ENCODE measurements at regions not wholly inside any gene's neighbourhood (a gene's known extent, or its start where the extent isn't known, plus 50 kb on each side); places are given as distances from the start of the nearest gene placed in this dataset.

- no peak for DNase-seq (ENCODE audit: low read depth in 2 of 2)
These were observed 74.1 kb upstream of the PRSS58 start for GRCh38 chr7:142331941-142332340.

GRCh38 chr7:142329062-142329790, 71.4 kb upstream of the PRSS58 start:
- DNase-seq (ENCODE audit: low read depth in 2 of 2), result no peak

- DNase-seq (ENCODE audit: low read depth in 2 of 2), result no peak
These were observed 70.7 kb upstream of the PRSS58 start for GRCh38 chr7:142328551-142328950.

GRCh38 chr7:142327628-142328405, 70.0 kb upstream of the PRSS58 start:
- DNase-seq (ENCODE audit: low read depth in 2 of 2), result no peak

GRCh38 chr7:142323706-142324105, 65.8 kb upstream of the PRSS58 start:
- no peak for DNase-seq (ENCODE audit: low read depth in 2 of 2)

GRCh38 chr7:142321391-142321790, 63.5 kb upstream of the PRSS58 start:
- no peak for DNase-seq (ENCODE audit: low read depth in 2 of 2)

GRCh38 chr7:142320883-142321282, 63.0 kb upstream of the PRSS58 start:
- no peak for DNase-seq (ENCODE audit: low read depth in 2 of 2)

GRCh38 chr7:142319970-142320369, 62.1 kb upstream of the PRSS58 start:
- DNase-seq (ENCODE audit: low read depth in 2 of 2), result no peak

- DNase-seq (ENCODE audit: low read depth in 2 of 2), result no peak
These were observed 56.4 kb upstream of the PRSS58 start for GRCh38 chr7:142314281-142314680.

- no peak for DNase-seq (ENCODE audit: low read depth in 2 of 2)
These were observed 55.7 kb upstream of the PRSS58 start for GRCh38 chr7:142313528-142313927.

- DNase-seq (ENCODE audit: low read depth in 2 of 2), result no peak
These were observed 54.0 kb upstream of the PRSS58 start for GRCh38 chr7:142311876-142312275.

GRCh38 chr7:142308918-142309317, 51.1 kb upstream of the PRSS58 start:
- DNase-seq (ENCODE audit: low read depth in 2 of 2), result no peak

GRCh38 chr7:142308326-142308725, 50.5 kb upstream of the PRSS58 start:
- no peak for DNase-seq (ENCODE audit: low read depth in 2 of 2)
